CD8-positive, alpha-beta memory T cell (primary cell): ENCODE measurements at regions not wholly inside any gene's neighbourhood (a gene's known extent, or its start where the extent isn't known, plus 50 kb on each side); places are given as distances from the start of the nearest gene placed in this dataset.

Experiments used
- CTCF ChIA-PET: fragments of 350-600 bp; sonication (Branson Sonifier 250); formaldehyde crosslinking; loops from one replicate; lab custom pipeline; 2021; ENCODE audit warnings: antibody characterized with exemption; lab: Charles Lee
- POLR2A ChIA-PET: fragments of 350-600 bp; sonication (Branson Sonifier 250); formaldehyde crosslinking; loops from one replicate; lab custom pipeline; 2021; ENCODE audit warnings: antibody characterized with exemption; lab: Charles Lee
- DNase-seq, 5 donors: peaks; one replicate each; pipeline versions ENCODE4 v3.0.0 to v3.0.0-alpha.2; 2020 to 2022; ENCODE audit warnings: mixed read lengths in 1 of 5
- H3K27ac ChIP-seq: one replicate; pipeline ENCODE4 v1.7.0; 2013; ENCODE audit warnings: low read depth, mild to moderate bottlenecking, low read length, moderate library complexity
- H3K27me3 ChIP-seq: 2 replicates; pipeline ENCODE4 v1.7.0; 2013; ENCODE audit warnings: low read length, mild to moderate bottlenecking; ENCODE audit not compliant: insufficient read depth, poor library complexity, severe bottlenecking
- H3K36me3 ChIP-seq: 2 replicates; pipeline ENCODE4 v1.7.0; 2013; ENCODE audit warnings: mild to moderate bottlenecking, low read length, moderate library complexity; ENCODE audit not compliant: insufficient read depth
- H3K4me1 ChIP-seq: 2 replicates; pipeline ENCODE4 v1.7.0; 2013; ENCODE audit warnings: mild to moderate bottlenecking, low read length, moderate library complexity; ENCODE audit not compliant: insufficient read depth
- H3K4me3 ChIP-seq: 2 replicates; pipeline ENCODE4 v1.7.0; 2013; ENCODE audit warnings: mild to moderate bottlenecking, low read length
- H3K9me3 ChIP-seq: 2 replicates; pipeline ENCODE4 v1.7.0; 2013; ENCODE audit warnings: mild to moderate bottlenecking, low read length
- H3K27ac Mint-ChIP-seq, 8 donors: one replicate each; pipeline ENCODE4 v1.8.0; 2020 to 2021; ENCODE audit warnings: mixed read lengths in 8 of 8, mild to moderate bottlenecking in 6 of 8, inconsistent platforms in 3 of 8, moderate library complexity in 3 of 8
- H3K27me3 Mint-ChIP-seq, 2 donors: one replicate each; pipeline ENCODE4 v1.8.0; 2020 to 2021; ENCODE audit warnings: mixed read lengths in 2 of 2, mild to moderate bottlenecking in 1 of 2, moderate library complexity in 1 of 2
- H3K36me3 Mint-ChIP-seq, 3 donors: one replicate each; pipeline ENCODE4 v1.8.0; 2020 to 2021; ENCODE audit warnings: mixed read lengths in 3 of 3, inconsistent platforms in 1 of 3, mild to moderate bottlenecking in 1 of 3
- H3K4me1 Mint-ChIP-seq, 3 donors: one replicate each; pipeline ENCODE4 v1.8.0; 2020 to 2021; ENCODE audit warnings: mixed read lengths in 3 of 3, inconsistent platforms in 1 of 3, mild to moderate bottlenecking in 1 of 3
- H3K4me3 Mint-ChIP-seq, 7 donors: one replicate each; pipeline ENCODE4 v1.8.0; 2020 to 2021; ENCODE audit warnings: mixed read lengths in 7 of 7, mild to moderate bottlenecking in 6 of 7, moderate library complexity in 4 of 7, inconsistent platforms in 2 of 7
- H3K9me3 Mint-ChIP-seq, 5 donors: one replicate each; pipeline ENCODE4 v1.8.0; 2020 to 2022; ENCODE audit warnings: mixed read lengths in 5 of 5, mild to moderate bottlenecking in 3 of 5, moderate library complexity in 2 of 5, inconsistent platforms in 1 of 5

- Mint-ChIP-seq H3K27ac (no peak overlapping the region), H3K4me3 (no peak overlapping the region)
- CTCF ChIA-PET: no interaction called here
Observed at GRCh38 chr13:88436974-88437373, 765.8 kb downstream of the SLITRK5 start.

GRCh38 chr13:88450515-88450914, 779.3 kb downstream of the SLITRK5 start:
- no peaks in the 10 kb centered on the region for H3K4me1 ChIP-seq
- ChIA-PET CTCF (no interaction called here), POLR2A (no interaction called here)
- H3K27me3 Mint-ChIP-seq: no peaks in the 10 kb centered on the region
- no peaks in the 10 kb centered on the region for H3K9me3 ChIP-seq
- no peaks in the 10 kb centered on the region for H3K36me3 ChIP-seq
- no peaks in the 10 kb centered on the region for H3K4me1 Mint-ChIP-seq
- H3K27ac ChIP-seq: no peak overlapping the region
- H3K9me3 Mint-ChIP-seq: peaks cover 2 to 19% (median 11%) of the 10 kb centered on the region in 5 donors
- H3K36me3 Mint-ChIP-seq: peaks cover 0 to 3% (median 0%) of the 10 kb centered on the region in 3 donors
- no peak overlapping the region for H3K27ac Mint-ChIP-seq
- no peak overlapping the region for H3K4me3 Mint-ChIP-seq
- H3K27me3 ChIP-seq: no peaks in the 10 kb centered on the region
- DNase-seq: no peak
- H3K4me3 ChIP-seq: no peak overlapping the region

More at GRCh38 chr13:88436974-88437373, 765.8 kb downstream of the SLITRK5 start:
- Histone ChIP-seq H3K9me3 (no peaks in the 10 kb centered on the region), H3K27ac (no peak overlapping the region), H3K4me1 (no peaks in the 10 kb centered on the region), H3K4me3 (no peak overlapping the region), H3K27me3 (no peaks in the 10 kb centered on the region), H3K36me3 (no peaks in the 10 kb centered on the region)
- no peak for DNase-seq
- POLR2A ChIA-PET: no interaction called here
- Mint-ChIP-seq H3K36me3 (no peaks in the 10 kb centered on the region), H3K4me1 (peaks cover 0 to 5% (median 0%) of the 10 kb centered on the region in 3 donors), H3K27me3 (no peaks in the 10 kb centered on the region), H3K9me3 (peaks cover 8 to 33% (median 19%) of the 10 kb centered on the region in 5 donors)

- ChIA-PET POLR2A (no interaction called here), CTCF (no interaction called here)
- no peak for DNase-seq
- Mint-ChIP-seq H3K4me3 (no peak overlapping the region), H3K27me3 (no peaks in the 10 kb centered on the region), H3K4me1 (no peaks in the 10 kb centered on the region), H3K9me3 (peaks cover 2 to 13% (median 7%) of the 10 kb centered on the region in 5 donors), H3K36me3 (peaks cover 0 to 4% (median 3%) of the 10 kb centered on the region in 3 donors), H3K27ac (no peak overlapping the region)
- no peaks in the 10 kb centered on the region for H3K36me3 ChIP-seq
- H3K27me3 ChIP-seq: no peaks in the 10 kb centered on the region
- H3K9me3 ChIP-seq: no peaks in the 10 kb centered on the region
- no peak overlapping the region for H3K27ac ChIP-seq
- H3K4me3 ChIP-seq: no peak overlapping the region
- no peaks in the 10 kb centered on the region for H3K4me1 ChIP-seq
Observed at GRCh38 chr13:88456151-88456550, 785.0 kb downstream of the SLITRK5 start.

DNA sequence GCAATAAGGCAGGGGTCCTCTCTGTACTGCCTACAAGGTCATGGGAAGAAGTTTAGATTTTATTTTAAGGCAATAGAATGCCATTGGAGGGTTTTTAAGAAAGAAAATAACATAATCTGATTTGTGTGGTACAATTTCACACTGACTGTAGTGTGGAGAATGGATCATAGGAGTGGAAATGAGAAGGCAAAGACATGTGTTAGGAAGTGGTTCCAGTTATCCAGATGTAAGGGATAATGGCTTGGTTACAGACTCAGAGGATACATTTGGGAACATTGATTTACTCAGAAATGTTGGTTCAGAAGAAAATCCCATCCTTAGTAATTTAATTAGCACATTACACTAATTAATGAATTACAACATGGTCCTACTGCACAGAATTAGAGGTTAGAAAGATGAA, 788.2 kb downstream of the SLITRK5 start:
- Histone ChIP-seq H3K4me3 (no peak overlapping the region), H3K36me3 (no peaks in the 10 kb centered on the region), H3K4me1 (no peaks in the 10 kb centered on the region), H3K27me3 (no peaks in the 10 kb centered on the region), H3K9me3 (no peaks in the 10 kb centered on the region), H3K27ac (no peak overlapping the region)
- H3K27me3 Mint-ChIP-seq: no peaks in the 10 kb centered on the region
- H3K4me3 Mint-ChIP-seq: no peak overlapping the region
- H3K36me3 Mint-ChIP-seq: peaks cover 0 to 4% (median 3%) of the 10 kb centered on the region in 3 donors
- ChIA-PET CTCF (no interaction called here), POLR2A (no interaction called here)
- H3K4me1 Mint-ChIP-seq: no peaks in the 10 kb centered on the region
- no peak for DNase-seq
- peaks cover 0 to 14% (median 6%) of the 10 kb centered on the region in 5 donors for H3K9me3 Mint-ChIP-seq
- no peak overlapping the region for H3K27ac Mint-ChIP-seq

DNA sequence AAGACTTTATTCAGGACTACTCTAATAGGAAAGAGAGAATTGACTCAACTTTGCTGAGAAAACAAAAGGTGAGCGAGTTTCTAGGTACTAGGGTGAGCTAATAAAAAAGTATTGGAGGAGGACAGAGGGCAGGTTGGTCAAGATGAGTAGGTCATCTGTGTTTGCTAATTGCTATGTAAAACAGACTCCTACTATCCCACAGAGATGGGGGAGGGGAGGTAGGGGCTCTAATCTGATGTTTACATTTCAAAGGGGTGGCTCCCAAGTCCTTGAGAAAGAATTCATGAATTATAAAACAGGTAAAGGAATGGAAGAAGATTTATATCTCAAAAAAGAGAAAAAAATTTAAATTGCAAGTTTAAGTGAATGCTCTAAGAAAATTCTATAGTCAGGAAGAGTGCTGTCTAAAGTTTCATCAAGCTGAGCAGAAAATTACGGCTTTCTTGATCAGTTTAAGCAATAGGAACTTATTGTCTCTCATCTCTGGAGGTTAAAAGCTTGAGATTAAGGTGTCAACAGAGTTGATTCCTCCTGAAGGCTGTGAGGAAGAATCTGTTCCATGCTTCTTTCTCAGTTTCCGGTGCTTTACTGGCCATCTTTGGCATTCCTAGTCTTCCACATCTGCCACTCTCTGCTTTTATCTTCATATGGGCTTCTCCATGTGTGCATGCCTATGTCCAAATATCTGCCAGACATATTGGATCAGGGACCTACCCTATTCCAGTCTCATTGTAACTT, 790.3 kb downstream of the SLITRK5 start:
- Histone ChIP-seq H3K4me3 (no peak overlapping the region), H3K36me3 (no peaks in the 10 kb centered on the region), H3K27me3 (no peaks in the 10 kb centered on the region), H3K27ac (no peak overlapping the region), H3K9me3 (no peaks in the 10 kb centered on the region), H3K4me1 (no peaks in the 10 kb centered on the region)
- no peak for DNase-seq
- H3K27me3 Mint-ChIP-seq: no peaks in the 10 kb centered on the region
- ChIA-PET POLR2A (no interaction called here), CTCF (no interaction called here)
- H3K36me3 Mint-ChIP-seq: peaks cover 0 to 4% (median 0%) of the 10 kb centered on the region in 3 donors
- peaks cover 0 to 6% (median 4%) of the 10 kb centered on the region in 5 donors for H3K9me3 Mint-ChIP-seq
- no peak overlapping the region for H3K4me3 Mint-ChIP-seq
- no peaks in the 10 kb centered on the region for H3K4me1 Mint-ChIP-seq
- H3K27ac Mint-ChIP-seq: no peak overlapping the region

DNA sequence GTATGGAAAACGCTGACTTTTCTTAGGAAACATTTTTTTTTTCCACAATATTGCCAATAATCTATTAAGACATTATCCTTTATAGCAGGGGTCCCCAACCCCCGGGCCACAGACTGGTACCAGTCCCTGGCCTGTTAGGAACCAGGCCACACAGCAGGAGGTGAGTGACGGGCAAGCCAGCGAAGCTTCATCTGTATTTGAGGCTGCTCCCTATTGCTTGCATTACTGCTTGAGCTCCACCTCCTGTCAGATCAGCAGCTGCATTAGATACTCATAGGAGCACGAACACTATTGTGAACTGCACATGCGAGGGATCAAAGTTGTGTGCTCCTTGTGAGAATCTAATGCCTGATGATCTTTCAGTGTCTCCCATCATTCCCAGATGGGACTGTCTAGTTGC, 793.7 kb downstream of the SLITRK5 start:
- ChIA-PET POLR2A (no interaction called here), CTCF (no interaction called here)
- Mint-ChIP-seq H3K4me1 (no peaks in the 10 kb centered on the region), H3K36me3 (no peaks in the 10 kb centered on the region), H3K9me3 (peaks cover 0 to 14% (median 3%) of the 10 kb centered on the region in 5 donors), H3K27me3 (no peaks in the 10 kb centered on the region), H3K4me3 (no peak overlapping the region), H3K27ac (no peak overlapping the region)
- H3K27ac ChIP-seq: no peak overlapping the region
- no peak overlapping the region for H3K4me3 ChIP-seq
- no peaks in the 10 kb centered on the region for H3K9me3 ChIP-seq
- no peak for DNase-seq
- H3K36me3 ChIP-seq: no peaks in the 10 kb centered on the region
- H3K4me1 ChIP-seq: no peaks in the 10 kb centered on the region
- no peaks in the 10 kb centered on the region for H3K27me3 ChIP-seq

- Mint-ChIP-seq H3K4me1 (no peaks in the 10 kb centered on the region), H3K4me3 (no peak overlapping the region), H3K9me3 (peaks cover 0 to 28% (median 2%) of the 10 kb centered on the region in 5 donors), H3K27ac (no peak overlapping the region), H3K36me3 (no peaks in the 10 kb centered on the region), H3K27me3 (peaks cover 0 to 2% of the 10 kb centered on the region in 2 donors)
- Histone ChIP-seq H3K27ac (no peak overlapping the region), H3K4me1 (no peaks in the 10 kb centered on the region), H3K4me3 (no peak overlapping the region), H3K9me3 (no peaks in the 10 kb centered on the region), H3K27me3 (no peaks in the 10 kb centered on the region), H3K36me3 (no peaks in the 10 kb centered on the region)
- no peak for DNase-seq
- POLR2A ChIA-PET: no interaction called here
- CTCF ChIA-PET: no interaction called here
Observed at GRCh38 chr13:88472316-88472715, 801.1 kb downstream of the SLITRK5 start.

- H3K4me1 Mint-ChIP-seq: no peaks in the 10 kb centered on the region
- CTCF ChIA-PET: no interaction called here
Observed at GRCh38 chr13:88483202-88483601, 812.0 kb downstream of the SLITRK5 start.

More at GRCh38 chr13:88483202-88483601, 812.0 kb downstream of the SLITRK5 start:
- DNase-seq: no peak
- Mint-ChIP-seq H3K27me3 (no peaks in the 10 kb centered on the region), H3K36me3 (peaks cover 0 to 9% (median 0%) of the 10 kb centered on the region in 3 donors), H3K9me3 (peaks cover 0 to 25% (median 11%) of the 10 kb centered on the region in 5 donors), H3K4me3 (no peak overlapping the region), H3K27ac (no peak overlapping the region)
- H3K27me3 ChIP-seq: no peaks in the 10 kb centered on the region
- H3K27ac ChIP-seq: no peak overlapping the region
- POLR2A ChIA-PET: no interaction called here
- no peaks in the 10 kb centered on the region for H3K36me3 ChIP-seq
- H3K9me3 ChIP-seq: peaks cover 5% of the 10 kb centered on the region
- no peak overlapping the region for H3K4me3 ChIP-seq
- H3K4me1 ChIP-seq: no peaks in the 10 kb centered on the region
